ENCODE measurements at regions not wholly inside any gene's neighbourhood (a gene's known extent, or its start where the extent isn't known, plus 50 kb on each side); places are given as distances from the start of the nearest gene placed in this dataset.

GRCh38 chr15:37368961-37369360 lies 268.6 kb upstream of the MEIS2 start:
- Histone ChIP-seq H3K27me3 (ENCODE audit: control insufficient read depth, insufficient read depth, low read length) (no peaks in the 10 kb centered on the region), H4K20me1 (ENCODE audit: control insufficient read depth, extremely low read depth, insufficient read depth, low read length) (no peaks in the 10 kb centered on the region), H3K79me2 (ENCODE audit: control insufficient read depth, insufficient read depth, low read length) (no peaks in the 10 kb centered on the region), H3K36me3 (ENCODE audit: control insufficient read depth, insufficient read depth, low read length) (no peaks in the 10 kb centered on the region), H3K9me3 (ENCODE audit: control insufficient read depth, insufficient read depth, low read depth, low read length) (no peaks in the 10 kb centered on the region), H3K4me3 (replicated peaks in 1 of 4; ENCODE audit: control extremely low read depth in 1 of 4, insufficient read depth in 1 of 4, low read depth in 3 of 4, low read length in 4 of 4) (no peak overlapping the region), H3K4me2 (ENCODE audit: extremely low read depth, insufficient read depth, low read length) (no peak overlapping the region), H2AFZ (ENCODE audit: low read length) (no peak overlapping the region), H3K4me1 (ENCODE audit: control insufficient read depth, extremely low read depth, insufficient read depth, low read length) (no peaks in the 10 kb centered on the region), H3K9ac (ENCODE audit: insufficient read depth, low read length) (no peak overlapping the region), H3K27ac (ENCODE audit: insufficient read depth, low read length) (no peak overlapping the region)
- DNase-seq (ENCODE audit: low read depth in 2 of 2), result no peak
- TF ChIP-seq EZH2 (IDR thresholded peaks at IDR 0.05; ENCODE audit: low read length, missing control alignments), result no peak
- TF ChIP-seq, protein P1, sequence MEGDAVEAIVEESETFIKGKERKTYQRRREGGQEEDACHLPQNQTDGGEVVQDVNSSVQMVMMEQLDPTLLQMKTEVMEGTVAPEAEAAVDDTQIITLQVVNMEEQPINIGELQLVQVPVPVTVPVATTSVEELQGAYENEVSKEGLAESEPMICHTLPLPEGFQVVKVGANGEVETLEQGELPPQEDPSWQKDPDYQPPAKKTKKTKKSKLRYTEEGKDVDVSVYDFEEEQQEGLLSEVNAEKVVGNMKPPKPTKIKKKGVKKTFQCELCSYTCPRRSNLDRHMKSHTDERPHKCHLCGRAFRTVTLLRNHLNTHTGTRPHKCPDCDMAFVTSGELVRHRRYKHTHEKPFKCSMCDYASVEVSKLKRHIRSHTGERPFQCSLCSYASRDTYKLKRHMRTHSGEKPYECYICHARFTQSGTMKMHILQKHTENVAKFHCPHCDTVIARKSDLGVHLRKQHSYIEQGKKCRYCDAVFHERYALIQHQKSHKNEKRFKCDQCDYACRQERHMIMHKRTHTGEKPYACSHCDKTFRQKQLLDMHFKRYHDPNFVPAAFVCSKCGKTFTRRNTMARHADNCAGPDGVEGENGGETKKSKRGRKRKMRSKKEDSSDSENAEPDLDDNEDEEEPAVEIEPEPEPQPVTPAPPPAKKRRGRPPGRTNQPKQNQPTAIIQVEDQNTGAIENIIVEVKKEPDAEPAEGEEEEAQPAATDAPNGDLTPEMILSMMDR (conservative IDR thresholded peaks at IDR 0.05 in 1 of 2, IDR thresholded peaks at IDR 0.05 in 1 of 2; ENCODE audit: low read depth in 1 of 2, low read length in 2 of 2), result no peak

DNA sequence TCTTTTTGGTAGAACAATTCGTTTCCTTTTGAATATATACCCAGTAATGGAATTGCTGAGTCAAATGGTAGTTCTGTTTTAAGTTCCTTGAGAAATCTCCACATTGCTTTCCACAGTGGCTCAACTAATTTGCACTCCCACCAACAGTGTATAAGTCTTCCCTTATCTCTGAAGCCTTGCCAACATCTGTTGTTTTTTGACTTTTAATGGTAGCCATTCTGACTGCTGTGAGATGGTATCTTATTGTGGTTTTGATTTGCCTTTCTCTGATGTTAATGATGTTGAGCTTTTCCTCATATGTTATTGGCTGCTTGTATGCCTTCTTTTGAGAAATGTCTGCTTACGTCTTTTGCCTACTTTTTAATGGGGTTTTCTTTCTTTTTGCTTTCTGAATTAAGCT lies 270.6 kb upstream of the MEIS2 start:
- H2AFZ ChIP-seq (ENCODE audit: low read length), result no peak overlapping the region
- H3K4me2 ChIP-seq (ENCODE audit: extremely low read depth, insufficient read depth, low read length), result no peak overlapping the region
- no peaks in the 10 kb centered on the region for H4K20me1 ChIP-seq (ENCODE audit: control insufficient read depth, extremely low read depth, insufficient read depth, low read length)
- no peak for TF ChIP-seq EZH2 (IDR thresholded peaks at IDR 0.05; ENCODE audit: low read length, missing control alignments)
- TF ChIP-seq, protein P1 (conservative IDR thresholded peaks at IDR 0.05 in 1 of 2, IDR thresholded peaks at IDR 0.05 in 1 of 2; ENCODE audit: low read depth in 1 of 2, low read length in 2 of 2), result no peak
- H3K9me3 ChIP-seq (ENCODE audit: control insufficient read depth, insufficient read depth, low read depth, low read length), result no peaks in the 10 kb centered on the region
- DNase-seq (ENCODE audit: low read depth in 2 of 2), result no peak
- no peak overlapping the region for H3K4me3 ChIP-seq (replicated peaks in 1 of 4; ENCODE audit: control extremely low read depth in 1 of 4, insufficient read depth in 1 of 4, low read depth in 3 of 4, low read length in 4 of 4)
- H3K27me3 ChIP-seq (ENCODE audit: control insufficient read depth, insufficient read depth, low read length), result no peaks in the 10 kb centered on the region
- no peak overlapping the region for H3K9ac ChIP-seq (ENCODE audit: insufficient read depth, low read length)
- no peaks in the 10 kb centered on the region for H3K79me2 ChIP-seq (ENCODE audit: control insufficient read depth, insufficient read depth, low read length)
- no peaks in the 10 kb centered on the region for H3K36me3 ChIP-seq (ENCODE audit: control insufficient read depth, insufficient read depth, low read length)
- no peak overlapping the region for H3K27ac ChIP-seq (ENCODE audit: insufficient read depth, low read length)
- no peaks in the 10 kb centered on the region for H3K4me1 ChIP-seq (ENCODE audit: control insufficient read depth, extremely low read depth, insufficient read depth, low read length)

DNA sequence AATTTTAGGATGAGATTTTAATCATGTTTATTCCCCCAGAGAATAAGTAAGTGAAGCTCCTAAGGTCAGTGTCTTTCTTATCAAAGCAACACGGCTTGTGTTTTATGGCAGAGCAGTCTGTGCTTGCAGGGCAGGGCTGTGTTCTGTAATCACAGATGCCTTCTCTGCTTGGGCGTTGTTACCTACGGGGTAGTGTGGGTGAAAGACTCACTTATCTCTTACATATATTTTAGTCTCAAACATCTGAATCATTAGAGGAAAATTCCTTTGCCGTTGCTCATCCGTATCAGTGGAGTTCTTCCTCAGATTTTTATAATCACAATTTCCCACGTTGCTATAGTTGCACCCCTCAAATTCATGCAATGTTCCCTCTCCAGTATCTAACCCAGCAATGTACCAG lies 271.7 kb upstream of the MEIS2 start:
- Histone ChIP-seq H3K9me3 (ENCODE audit: control insufficient read depth, insufficient read depth, low read depth, low read length) (no peaks in the 10 kb centered on the region), H3K27me3 (ENCODE audit: control insufficient read depth, insufficient read depth, low read length) (no peaks in the 10 kb centered on the region), H2AFZ (ENCODE audit: low read length) (no peak overlapping the region), H3K27ac (ENCODE audit: insufficient read depth, low read length) (no peak overlapping the region), H4K20me1 (ENCODE audit: control insufficient read depth, extremely low read depth, insufficient read depth, low read length) (no peaks in the 10 kb centered on the region), H3K4me1 (ENCODE audit: control insufficient read depth, extremely low read depth, insufficient read depth, low read length) (no peaks in the 10 kb centered on the region), H3K36me3 (ENCODE audit: control insufficient read depth, insufficient read depth, low read length) (no peaks in the 10 kb centered on the region), H3K4me3 (replicated peaks in 1 of 4; ENCODE audit: control extremely low read depth in 1 of 4, insufficient read depth in 1 of 4, low read depth in 3 of 4, low read length in 4 of 4) (no peak overlapping the region), H3K79me2 (ENCODE audit: control insufficient read depth, insufficient read depth, low read length) (no peaks in the 10 kb centered on the region), H3K4me2 (ENCODE audit: extremely low read depth, insufficient read depth, low read length) (no peak overlapping the region), H3K9ac (ENCODE audit: insufficient read depth, low read length) (no peak overlapping the region)
- TF ChIP-seq, protein P1 (conservative IDR thresholded peaks at IDR 0.05 in 1 of 2, IDR thresholded peaks at IDR 0.05 in 1 of 2; ENCODE audit: low read depth in 1 of 2, low read length in 2 of 2), result no peak
- TF ChIP-seq EZH2 (IDR thresholded peaks at IDR 0.05; ENCODE audit: low read length, missing control alignments), result no peak
- peak in 1 of 2 donors; percentile 0 for DNase-seq (ENCODE audit: low read depth in 2 of 2)

Data from fibroblast of lung (primary cell).